ENCODE measurements at regions not wholly inside any gene's neighbourhood (a gene's known extent, or its start where the extent isn't known, plus 50 kb on each side); places are given as distances from the start of the nearest gene placed in this dataset.

GRCh38 chrX:9357518-9358114 is 107.2 kb upstream of the TBL1X start:
- CTCF ChIA-PET: interaction anchor here (0.7 kb wide), 1 partner anchor 140 kb away, joined by 3 read pairs; no protein-coding TSS in a partner anchor

More at GRCh38 chrX:9357518-9358114, 107.2 kb upstream of the TBL1X start:
- Histone ChIP-seq H2AFZ (ENCODE audit: insufficient read depth, low read depth, low read length, poor library complexity, severe bottlenecking) (no peak overlapping the region), H3K36me3 (replicated peaks in 1 of 2; ENCODE audit: control extremely low read depth in 1 of 2, control insufficient read depth in 1 of 2, extremely low read depth in 1 of 2, insufficient read depth in 2 of 2, low read length in 1 of 2) (no peaks in the 10 kb centered on the region), H4K20me1 (ENCODE audit: control insufficient read depth, insufficient read depth, low read length, poor library complexity, severe bottlenecking) (no peaks in the 10 kb centered on the region), H3K4me1 (ENCODE audit: control insufficient read depth in 2 of 2, insufficient read depth in 2 of 2, low read length in 2 of 2) (peaks cover 7 to 8% of the 10 kb centered on the region in 2 donors), H3K27ac (ENCODE audit: low read length in 2 of 2) (no peak overlapping the region), H3K27me3 (replicated peaks in 1 of 4; ENCODE audit: control extremely low read depth in 1 of 4, control insufficient read depth in 3 of 4, insufficient read depth in 4 of 4, low read length in 3 of 4) (no peaks in the 10 kb centered on the region), H3K79me2 (ENCODE audit: control insufficient read depth, insufficient read depth, low read length) (no peaks in the 10 kb centered on the region), H3K4me3 (ENCODE audit: control extremely low read depth in 1 of 5, extremely low read depth in 1 of 5, insufficient read depth in 1 of 5, low read depth in 2 of 5, low read length in 4 of 5) (no peak overlapping the region), H3K4me2 (replicated peaks; ENCODE audit: low read depth, low read length, poor library complexity, severe bottlenecking) (no peak overlapping the region), H3K9me3 (ENCODE audit: control extremely low read depth in 1 of 3, control insufficient read depth in 2 of 3, insufficient read depth in 1 of 3, low read length in 2 of 3) (no peaks in the 10 kb centered on the region), H3K9ac (ENCODE audit: low read length) (no peak overlapping the region)
- H3K4me1 Mint-ChIP-seq: peaks cover 10% of the 10 kb centered on the region
- DNase-seq: no peak
- no CpG with 5 or more reads among the region's 7 CpGs for WGBS (ENCODE audit: insufficient coverage)
- TF ChIP-seq EZH2 (IDR thresholded peaks at IDR 0.05; ENCODE audit: borderline replicate concordance, insufficient read depth, low read depth, low read length, poor library complexity, severe bottlenecking) (no peak), CTCF (IDR thresholded peaks at IDR 0.05) (no peak)
- H3K9me3 Mint-ChIP-seq (ENCODE audit: insufficient read depth): no peaks in the 10 kb centered on the region
- no peak for ATAC-seq (ENCODE audit: low read depth)
- H3K4me3 Mint-ChIP-seq: no peak overlapping the region
- POLR2A ChIA-PET: no interaction called here
- H3K27me3 Mint-ChIP-seq: no peaks in the 10 kb centered on the region
- intact Hi-C loops (cut with micrococcal nuclease): no loop called here
- no peak overlapping the region for H3K27ac Mint-ChIP-seq

Data from B cell (primary cell).